ENCODE measurements at regions not wholly inside any gene's neighbourhood (a gene's known extent, or its start where the extent isn't known, plus 50 kb on each side); places are given as distances from the start of the nearest gene placed in this dataset.
"Not testable (repeated sequence)": the region's sequence is repeated elsewhere in the genome, so short reads cannot be mapped to it uniquely, and the experiment has no call there.

DNA sequence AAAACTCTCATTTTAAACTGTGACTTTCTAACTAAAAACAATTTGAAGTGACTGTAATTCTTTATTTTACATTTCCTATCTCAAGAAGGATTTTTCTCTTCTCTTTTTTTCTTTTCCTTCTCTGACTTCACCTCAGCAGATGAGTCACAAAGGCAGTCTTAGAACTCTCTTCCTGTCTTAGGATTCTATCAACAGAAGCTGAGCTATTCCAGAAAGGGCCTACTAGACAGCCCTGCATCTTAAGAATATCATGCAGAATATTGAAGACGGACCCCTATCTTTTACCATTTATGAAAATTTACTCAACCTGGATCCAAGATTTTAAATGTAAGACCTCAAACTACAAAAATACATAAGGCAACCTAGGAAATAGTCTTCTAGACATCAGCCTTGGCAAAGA, 365.7 kb upstream of the SEMA3C start:
- peak; percentile 37 for DNase-seq

- no peak for DNase-seq
Measured at GRCh38 chr7:81280531-81280930, 361.7 kb upstream of the SEMA3C start.

DNA sequence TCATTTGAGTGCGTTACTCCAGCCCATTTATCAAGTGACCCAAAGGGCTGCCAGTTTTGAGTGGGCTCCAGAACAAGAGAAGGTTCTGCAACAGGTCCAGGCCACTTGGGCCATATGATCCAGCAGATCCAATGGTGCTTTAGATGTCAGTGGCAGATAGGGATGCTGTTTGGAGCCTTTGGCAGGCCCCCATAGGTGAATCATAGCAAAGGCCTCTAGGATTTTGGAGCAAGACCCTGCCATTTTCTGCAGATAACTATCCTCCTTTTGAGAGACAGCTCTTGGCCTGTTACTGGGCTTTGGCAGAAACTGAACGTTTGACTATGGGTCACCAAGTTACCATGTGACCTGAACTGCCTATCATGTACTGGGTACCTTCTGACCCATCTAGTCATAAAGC, 358.8 kb upstream of the SEMA3C start:
- DNase-seq = no peak

- DNase-seq = peak; percentile 5
Measured at GRCh38 chr7:81273601-81274397, 354.9 kb upstream of the SEMA3C start.

DNA sequence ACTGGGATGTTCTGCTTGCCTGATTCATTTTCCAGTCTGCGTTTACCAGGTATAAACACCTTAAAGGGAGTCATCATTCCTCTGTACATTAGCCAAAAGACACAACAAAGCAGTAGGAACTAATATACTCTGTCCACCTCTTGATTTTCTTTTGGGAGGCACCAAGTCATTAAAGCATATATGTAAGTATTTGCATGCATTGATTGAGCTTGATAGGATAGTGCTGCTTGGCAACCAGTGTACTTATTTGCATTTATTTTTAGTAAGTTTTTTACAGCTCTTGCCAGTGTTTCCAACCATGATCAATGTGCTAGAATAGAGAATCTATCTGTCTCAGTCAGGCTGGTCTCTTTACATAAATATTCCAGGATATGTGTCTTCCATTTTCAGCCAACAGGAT, 353.3 kb upstream of the SEMA3C start:
- DNase-seq = no peak

- no peak for DNase-seq
Measured at GRCh38 chr7:81268551-81268950, 349.7 kb upstream of the SEMA3C start.

GRCh38 chr7:81267508-81267907, 348.7 kb upstream of the SEMA3C start:
- DNase-seq = no peak

DNA sequence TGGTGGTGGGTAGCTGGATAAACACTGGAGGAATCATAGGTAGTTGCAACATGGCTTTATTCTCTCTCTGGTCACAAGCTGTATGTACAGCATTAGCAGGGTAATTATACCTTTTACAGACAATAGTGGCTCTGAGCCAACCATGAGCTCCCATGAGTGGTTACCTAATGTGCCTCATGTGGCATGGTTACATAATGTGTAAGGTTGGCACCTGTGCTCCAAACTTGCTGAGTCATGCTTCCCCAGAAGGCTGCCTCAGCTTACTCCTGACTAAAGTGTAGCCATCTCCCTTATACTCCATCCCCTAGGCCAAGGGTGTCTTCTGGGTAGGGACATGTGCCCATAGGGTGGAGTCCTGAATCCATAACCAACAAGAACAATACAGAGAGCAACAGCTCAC, 345.3 kb upstream of the SEMA3C start:
- DNase-seq = no peak

DNA sequence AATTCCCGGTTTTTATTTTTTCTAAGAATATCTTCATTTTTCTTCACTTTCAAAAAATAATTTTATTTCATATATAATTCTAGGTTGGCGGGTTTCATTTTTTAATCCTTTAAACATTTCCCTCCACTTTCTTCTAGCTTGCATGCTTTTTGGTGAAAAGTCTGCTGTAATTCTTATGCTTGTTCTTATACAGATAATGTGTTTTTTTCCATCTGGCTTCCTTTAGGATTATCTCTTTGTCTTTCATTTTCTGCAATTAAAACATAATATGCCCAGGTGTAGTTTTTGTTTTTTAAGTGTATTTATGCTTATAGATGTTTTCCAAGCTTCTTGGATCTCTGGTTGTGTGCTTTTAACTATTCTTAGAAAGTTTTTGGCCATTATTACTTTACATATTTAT, 341.3 kb upstream of the SEMA3C start:
- no peak for DNase-seq

- DNase-seq = peak; percentile 30
Measured at GRCh38 chr7:81256991-81257390, 338.1 kb upstream of the SEMA3C start.

DNA sequence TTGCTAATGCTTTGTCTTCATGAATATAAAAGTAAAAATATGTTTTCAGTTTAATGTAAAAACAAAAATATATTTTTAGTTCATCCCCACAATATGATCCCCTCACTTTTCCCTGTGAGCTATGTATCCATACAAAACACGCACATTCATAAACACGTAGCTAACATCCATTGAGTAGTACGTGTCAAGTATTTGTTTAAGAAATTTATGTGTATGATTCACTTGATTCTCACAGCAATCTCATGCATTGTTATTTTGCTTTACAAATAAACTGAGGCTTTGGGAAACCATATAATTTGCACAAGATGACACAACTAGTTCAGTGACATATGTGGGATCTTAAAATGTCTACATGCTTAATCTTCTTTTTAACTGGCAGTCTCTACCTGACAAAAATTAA, 329.6 kb upstream of the SEMA3C start:
- DNase-seq = peak; percentile 32

- DNase-seq = not testable (repeated sequence)
Measured at GRCh38 chr7:81247364-81247763, 328.5 kb upstream of the SEMA3C start.

- no peak for DNase-seq
Measured at GRCh38 chr7:81245353-81245752, 326.5 kb upstream of the SEMA3C start.

DNA sequence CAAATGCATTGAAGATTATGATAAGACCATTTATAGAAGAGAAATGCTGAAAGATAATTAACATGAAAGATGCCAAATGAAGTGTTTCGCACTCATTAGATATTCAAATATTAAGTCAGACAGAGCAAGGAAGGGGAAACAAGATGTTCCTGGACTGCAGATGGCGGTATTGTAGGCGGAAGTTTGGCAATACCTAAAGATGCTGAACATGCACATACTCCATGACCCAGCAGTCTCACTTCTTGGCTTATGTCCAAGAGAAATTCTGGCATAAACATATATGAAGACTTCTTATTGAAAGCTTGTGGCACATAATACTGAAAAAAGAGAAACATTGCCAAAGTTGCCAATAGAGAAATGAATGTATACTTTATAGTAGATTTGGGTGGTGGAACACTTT, 325.4 kb upstream of the SEMA3C start:
- peak; percentile 31 for DNase-seq

DNA sequence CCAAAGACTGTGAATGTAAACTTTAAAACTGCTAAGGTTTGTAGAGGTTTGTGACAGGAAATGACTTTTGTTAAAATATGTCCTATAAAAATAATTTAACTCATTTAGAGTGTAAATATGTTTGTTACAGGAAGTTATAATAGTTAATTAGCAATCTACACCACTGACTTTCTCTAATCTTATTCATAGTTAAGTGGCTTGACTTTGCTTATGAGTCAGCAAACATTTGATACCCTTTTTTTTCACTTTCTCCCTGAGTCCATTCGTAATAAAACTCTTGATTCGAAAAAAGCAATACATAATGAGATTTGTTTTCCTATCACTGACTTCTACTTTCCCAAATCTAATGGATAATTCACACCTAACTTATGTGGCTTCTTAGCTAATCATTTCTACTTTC, 317.7 kb upstream of the SEMA3C start:
- no peak for DNase-seq

DNA sequence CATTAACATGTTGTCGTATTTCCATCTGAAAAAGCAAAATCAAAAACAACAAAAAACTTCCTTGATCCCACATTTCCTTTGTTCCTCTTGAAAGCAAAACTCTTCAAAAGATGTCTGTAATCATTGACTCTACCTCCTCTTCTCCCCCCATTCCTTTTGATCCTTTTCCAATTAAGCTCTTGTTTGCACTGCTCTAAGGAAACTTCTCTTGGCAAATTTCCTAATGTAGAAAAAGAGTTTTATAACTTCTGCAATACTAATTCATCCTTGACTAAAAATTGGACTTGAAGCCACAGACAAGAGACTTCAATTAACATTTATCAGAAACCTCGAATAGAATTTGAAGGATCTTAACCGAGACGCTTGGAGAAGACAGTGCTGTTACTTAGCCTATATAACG, 317.1 kb upstream of the SEMA3C start:
- no peak for DNase-seq

GRCh38 chr7:81234896-81235295, 316.0 kb upstream of the SEMA3C start:
- no peak for DNase-seq

- DNase-seq = no peak
Measured at GRCh38 chr7:81233208-81233940, 314.5 kb upstream of the SEMA3C start.

GRCh38 chr7:81232084-81232799, 313.4 kb upstream of the SEMA3C start:
- DNase-seq = no peak

DNA sequence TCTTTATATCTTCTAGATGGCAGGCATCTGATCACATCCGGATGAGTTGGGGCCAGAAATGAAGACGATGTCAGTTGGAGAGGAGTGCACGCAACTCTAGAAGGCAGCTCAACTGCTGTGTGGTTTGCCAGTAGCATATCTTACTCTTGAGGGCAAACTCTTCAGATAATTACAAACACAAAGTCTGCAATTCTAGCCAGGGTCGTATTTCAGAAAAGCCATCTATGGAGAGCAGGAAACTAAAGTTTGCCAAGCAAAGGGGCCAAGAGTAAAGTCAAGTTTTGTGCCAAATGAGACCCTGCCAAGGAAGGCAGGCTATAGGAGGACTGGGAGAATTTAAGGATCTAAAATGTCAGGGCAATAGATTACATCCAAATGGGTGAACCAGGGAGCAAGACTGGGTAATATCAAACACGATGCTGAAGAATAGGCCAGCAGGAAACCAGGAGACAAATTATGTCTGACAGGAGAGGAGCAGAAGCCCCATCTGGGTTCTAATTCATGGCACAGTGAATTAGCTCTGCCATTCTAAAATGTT, 312.5 kb upstream of the SEMA3C start:
- no peak for DNase-seq

DNA sequence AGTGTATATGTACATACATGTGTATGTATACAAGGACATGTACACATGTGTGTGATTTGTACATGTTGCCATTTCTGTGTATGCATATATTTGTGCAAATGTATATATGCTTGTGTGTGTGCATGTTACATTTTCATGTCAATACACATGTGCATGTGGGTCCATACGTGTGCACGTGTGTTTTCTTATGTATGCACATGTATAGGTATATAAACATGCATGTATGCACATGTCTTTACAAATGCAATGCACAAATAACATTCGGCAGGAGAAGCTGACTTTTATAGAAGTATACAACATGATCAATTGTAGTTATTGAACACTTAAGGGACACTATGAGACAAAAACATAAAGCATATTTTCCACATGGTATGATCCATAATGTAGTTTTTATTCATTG, 307.4 kb upstream of the SEMA3C start:
- no peak for DNase-seq

- DNase-seq = not testable (repeated sequence)
Measured at GRCh38 chr7:81222692-81223091, 303.8 kb upstream of the SEMA3C start.

GRCh38 chr7:81221527-81222217, 302.8 kb upstream of the SEMA3C start:
- DNase-seq = no peak
